SK-N-SH treated with all-trans-retinoic acid at 6 μM for 48 hours (cell line): ENCODE measurements at regions not wholly inside any gene's neighbourhood (a gene's known extent, or its start where the extent isn't known, plus 50 kb on each side); places are given as distances from the start of the nearest gene placed in this dataset.

Experiments used
- ATAC-seq: fragments of 200-7000 bp; cut with Tn5 transposase; 3 replicates; pipeline ENCODE4 v1.9.1; 2020; ENCODE audit warnings: mild to moderate bottlenecking, moderate library complexity
- ARNTL ChIP-seq: fragments of 450-650 bp; formaldehyde crosslinking; IDR thresholded peaks from 2 replicates; pipeline ENCODE4 v1.5.0; 2020; ENCODE audit warnings: low read depth, mild to moderate bottlenecking, moderate library complexity, borderline replicate concordance
- BACH2 ChIP-seq: fragments of 250-450 bp; sonication (Bioruptor Pico); IDR thresholded peaks from 2 replicates; pipeline ENCODE4 v1.9.0; 2021; ENCODE audit warnings: mild to moderate bottlenecking, borderline replicate concordance
- CSDC2 ChIP-seq: fragments of 250-450 bp; sonication (Bioruptor Pico); IDR thresholded peaks from 2 replicates; pipeline ENCODE4 v1.5.0; 2020; ENCODE audit warnings: mild to moderate bottlenecking, moderate library complexity
- ESRRG ChIP-seq: fragments of 250-450 bp; sonication (Bioruptor Pico); IDR thresholded peaks from 2 replicates; pipeline ENCODE4 v1.6.1; 2021; ENCODE audit warnings: mild to moderate bottlenecking
- ISL1 ChIP-seq: fragments of 250-450 bp; sonication (Bioruptor Pico); IDR thresholded peaks from 2 replicates; pipeline ENCODE4 v2.1.2; 2022; ENCODE audit warnings: mild to moderate bottlenecking, moderate library complexity
- OSR1 ChIP-seq: fragments of 250-450 bp; sonication (Bioruptor Pico); IDR thresholded peaks from 2 replicates; pipeline ENCODE4 v1.8.0; 2022; ENCODE audit warnings: moderate library complexity, mild to moderate bottlenecking, inconsistent platforms
- POU6F1 ChIP-seq: fragments of 250-450 bp; sonication (Bioruptor Pico); IDR thresholded peaks from 2 replicates; pipeline ENCODE4 v1.8.0; 2021; ENCODE audit warnings: low read depth, mild to moderate bottlenecking, moderate library complexity, borderline replicate concordance
- PPARA ChIP-seq: fragments of 250-450 bp; sonication (Bioruptor Pico); IDR thresholded peaks from 2 replicates; pipeline ENCODE4 v1.5.0; 2020; ENCODE audit warnings: mild to moderate bottlenecking, borderline replicate concordance
- TCF4 ChIP-seq: fragments of 250-450 bp; sonication (Bioruptor Pico); IDR thresholded peaks from 2 replicates; pipeline ENCODE4 v1.8.0; 2021; ENCODE audit warnings: mild to moderate bottlenecking, moderate library complexity, borderline replicate concordance
- ZC3H10 ChIP-seq: fragments of 250-450 bp; sonication (Bioruptor Pico); IDR thresholded peaks from 2 replicates; pipeline ENCODE4 v1.5.1; 2021; ENCODE audit warnings: mild to moderate bottlenecking, moderate library complexity
- ZFP3 ChIP-seq: fragments of 250-450 bp; sonication (Bioruptor Pico); IDR thresholded peaks from 2 replicates; pipeline ENCODE4 v1.5.0; 2020; ENCODE audit warnings: mild to moderate bottlenecking, moderate library complexity
- ZFP30 ChIP-seq: fragments of 450-650 bp; formaldehyde crosslinking; IDR thresholded peaks from 2 replicates; pipeline ENCODE4 v1.5.0; 2022; ENCODE audit warnings: mild to moderate bottlenecking, moderate library complexity
- ZNF565 ChIP-seq: fragments of 450-650 bp; formaldehyde crosslinking; conservative IDR thresholded peaks from 2 replicates; pipeline ENCODE4 v1.5.0; 2020; ENCODE audit warnings: low read depth, mild to moderate bottlenecking, moderate library complexity
- ZNF8 ChIP-seq: fragments of 450-650 bp; formaldehyde crosslinking; IDR thresholded peaks from 2 replicates; pipeline ENCODE4 v1.5.0; 2020; ENCODE audit warnings: mild to moderate bottlenecking, moderate library complexity
- TF ChIP-seq, protein P1 (sequence below): fragments of 250-450 bp; sonication (Bioruptor Pico); IDR thresholded peaks from 2 replicates; pipeline ENCODE4 v1.8.0; 2020; ENCODE audit warnings: mild to moderate bottlenecking, moderate library complexity, borderline replicate concordance
- TF ChIP-seq, protein P2 (sequence below): fragments of 250-450 bp; sonication (Bioruptor Pico); IDR thresholded peaks from 2 replicates; pipeline ENCODE4 v1.5.1; 2021; ENCODE audit warnings: mild to moderate bottlenecking, moderate library complexity
- TF ChIP-seq, protein P3 (sequence below): fragments of 250-450 bp; sonication (Bioruptor Pico); IDR thresholded peaks from 2 replicates; pipeline ENCODE4 v1.5.1; 2020; ENCODE audit warnings: low read depth, mild to moderate bottlenecking, moderate library complexity
- TF ChIP-seq, protein P4 (sequence below): fragments of 250-450 bp; sonication (Bioruptor Pico); IDR thresholded peaks from 2 replicates; pipeline ENCODE4 v1.5.0; 2020; ENCODE audit warnings: mild to moderate bottlenecking, moderate library complexity

- TF ChIP-seq, protein P1, sequence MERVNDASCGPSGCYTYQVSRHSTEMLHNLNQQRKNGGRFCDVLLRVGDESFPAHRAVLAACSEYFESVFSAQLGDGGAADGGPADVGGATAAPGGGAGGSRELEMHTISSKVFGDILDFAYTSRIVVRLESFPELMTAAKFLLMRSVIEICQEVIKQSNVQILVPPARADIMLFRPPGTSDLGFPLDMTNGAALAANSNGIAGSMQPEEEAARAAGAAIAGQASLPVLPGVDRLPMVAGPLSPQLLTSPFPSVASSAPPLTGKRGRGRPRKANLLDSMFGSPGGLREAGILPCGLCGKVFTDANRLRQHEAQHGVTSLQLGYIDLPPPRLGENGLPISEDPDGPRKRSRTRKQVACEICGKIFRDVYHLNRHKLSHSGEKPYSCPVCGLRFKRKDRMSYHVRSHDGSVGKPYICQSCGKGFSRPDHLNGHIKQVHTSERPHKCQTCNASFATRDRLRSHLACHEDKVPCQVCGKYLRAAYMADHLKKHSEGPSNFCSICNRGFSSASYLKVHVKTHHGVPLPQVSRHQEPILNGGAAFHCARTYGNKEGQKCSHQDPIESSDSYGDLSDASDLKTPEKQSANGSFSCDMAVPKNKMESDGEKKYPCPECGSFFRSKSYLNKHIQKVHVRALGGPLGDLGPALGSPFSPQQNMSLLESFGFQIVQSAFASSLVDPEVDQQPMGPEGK, result no peak
- no peak for TF ChIP-seq ZFP30 (CRISPR knock-in tag)
- no peak for TF ChIP-seq PPARA (CRISPR knock-in tag)
- no peak for TF ChIP-seq POU6F1 (CRISPR knock-in tag)
- TF ChIP-seq ZC3H10 (CRISPR knock-in tag), result no peak
These were observed 610.2 kb downstream of the TBL1XR1 start (continued) for GRCh38 chr3:176587089-176587488.

GRCh38 chr3:176584413-176585176, 612.7 kb downstream of the TBL1XR1 start:
- no peak for ATAC-seq
- TF ChIP-seq ZNF8 (CRISPR knock-in tag) (no peak), CSDC2 (CRISPR knock-in tag) (no peak), ISL1 (no peak)

DNA sequence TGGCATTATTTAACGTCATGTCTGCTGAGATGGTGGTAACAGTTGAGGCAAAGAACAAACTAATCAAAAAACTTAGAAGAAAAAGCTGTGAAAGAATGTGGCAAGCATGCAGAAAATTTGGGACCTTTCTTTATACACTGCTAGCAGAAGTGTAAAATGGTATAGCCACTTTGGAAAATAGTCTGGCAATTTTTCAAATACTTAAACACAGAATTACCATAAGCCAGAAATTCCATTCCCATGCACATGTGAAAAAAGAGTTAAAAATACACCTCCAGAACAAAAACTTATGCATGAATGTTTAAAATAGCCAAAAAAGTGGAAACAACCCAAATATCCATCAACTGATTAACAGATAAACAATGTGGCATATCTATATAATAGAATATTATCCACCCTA, 613.3 kb downstream of the TBL1XR1 start:
- no peak for ATAC-seq

GRCh38 chr3:176581589-176581988, 615.7 kb downstream of the TBL1XR1 start:
- no peak for ATAC-seq
- TF ChIP-seq ESRRG (CRISPR knock-in tag) (no peak), ZNF8 (CRISPR knock-in tag) (no peak), BACH2 (CRISPR knock-in tag) (no peak), CSDC2 (CRISPR knock-in tag) (no peak), OSR1 (no peak), ISL1 (no peak), PPARA (CRISPR knock-in tag) (no peak), ARNTL (CRISPR knock-in tag) (no peak)
- TF ChIP-seq, protein P2, sequence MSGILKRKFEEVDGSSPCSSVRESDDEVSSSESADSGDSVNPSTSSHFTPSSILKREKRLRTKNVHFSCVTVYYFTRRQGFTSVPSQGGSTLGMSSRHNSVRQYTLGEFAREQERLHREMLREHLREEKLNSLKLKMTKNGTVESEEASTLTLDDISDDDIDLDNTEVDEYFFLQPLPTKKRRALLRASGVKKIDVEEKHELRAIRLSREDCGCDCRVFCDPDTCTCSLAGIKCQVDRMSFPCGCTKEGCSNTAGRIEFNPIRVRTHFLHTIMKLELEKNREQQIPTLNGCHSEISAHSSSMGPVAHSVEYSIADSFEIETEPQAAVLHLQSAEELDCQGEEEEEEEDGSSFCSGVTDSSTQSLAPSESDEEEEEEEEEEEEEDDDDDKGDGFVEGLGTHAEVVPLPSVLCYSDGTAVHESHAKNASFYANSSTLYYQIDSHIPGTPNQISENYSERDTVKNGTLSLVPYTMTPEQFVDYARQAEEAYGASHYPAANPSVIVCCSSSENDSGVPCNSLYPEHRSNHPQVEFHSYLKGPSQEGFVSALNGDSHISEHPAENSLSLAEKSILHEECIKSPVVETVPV (CRISPR knock-in tag), result no peak
- TF ChIP-seq, protein P3, sequence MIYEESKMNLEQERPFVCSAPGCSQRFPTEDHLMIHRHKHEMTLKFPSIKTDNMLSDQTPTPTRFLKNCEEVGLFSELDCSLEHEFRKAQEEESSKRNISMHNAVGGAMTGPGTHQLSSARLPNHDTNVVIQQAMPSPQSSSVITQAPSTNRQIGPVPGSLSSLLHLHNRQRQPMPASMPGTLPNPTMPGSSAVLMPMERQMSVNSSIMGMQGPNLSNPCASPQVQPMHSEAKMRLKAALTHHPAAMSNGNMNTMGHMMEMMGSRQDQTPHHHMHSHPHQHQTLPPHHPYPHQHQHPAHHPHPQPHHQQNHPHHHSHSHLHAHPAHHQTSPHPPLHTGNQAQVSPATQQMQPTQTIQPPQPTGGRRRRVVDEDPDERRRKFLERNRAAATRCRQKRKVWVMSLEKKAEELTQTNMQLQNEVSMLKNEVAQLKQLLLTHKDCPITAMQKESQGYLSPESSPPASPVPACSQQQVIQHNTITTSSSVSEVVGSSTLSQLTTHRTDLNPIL (CRISPR knock-in tag), result no peak
- TF ChIP-seq, protein P4, sequence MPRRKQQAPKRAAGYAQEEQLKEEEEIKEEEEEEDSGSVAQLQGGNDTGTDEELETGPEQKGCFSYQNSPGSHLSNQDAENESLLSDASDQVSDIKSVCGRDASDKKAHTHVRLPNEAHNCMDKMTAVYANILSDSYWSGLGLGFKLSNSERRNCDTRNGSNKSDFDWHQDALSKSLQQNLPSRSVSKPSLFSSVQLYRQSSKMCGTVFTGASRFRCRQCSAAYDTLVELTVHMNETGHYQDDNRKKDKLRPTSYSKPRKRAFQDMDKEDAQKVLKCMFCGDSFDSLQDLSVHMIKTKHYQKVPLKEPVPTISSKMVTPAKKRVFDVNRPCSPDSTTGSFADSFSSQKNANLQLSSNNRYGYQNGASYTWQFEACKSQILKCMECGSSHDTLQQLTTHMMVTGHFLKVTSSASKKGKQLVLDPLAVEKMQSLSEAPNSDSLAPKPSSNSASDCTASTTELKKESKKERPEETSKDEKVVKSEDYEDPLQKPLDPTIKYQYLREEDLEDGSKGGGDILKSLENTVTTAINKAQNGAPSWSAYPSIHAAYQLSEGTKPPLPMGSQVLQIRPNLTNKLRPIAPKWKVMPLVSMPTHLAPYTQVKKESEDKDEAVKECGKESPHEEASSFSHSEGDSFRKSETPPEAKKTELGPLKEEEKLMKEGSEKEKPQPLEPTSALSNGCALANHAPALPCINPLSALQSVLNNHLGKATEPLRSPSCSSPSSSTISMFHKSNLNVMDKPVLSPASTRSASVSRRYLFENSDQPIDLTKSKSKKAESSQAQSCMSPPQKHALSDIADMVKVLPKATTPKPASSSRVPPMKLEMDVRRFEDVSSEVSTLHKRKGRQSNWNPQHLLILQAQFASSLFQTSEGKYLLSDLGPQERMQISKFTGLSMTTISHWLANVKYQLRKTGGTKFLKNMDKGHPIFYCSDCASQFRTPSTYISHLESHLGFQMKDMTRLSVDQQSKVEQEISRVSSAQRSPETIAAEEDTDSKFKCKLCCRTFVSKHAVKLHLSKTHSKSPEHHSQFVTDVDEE (CRISPR knock-in tag), result no peak
- TF ChIP-seq, protein P1, result no peak

More for the DNA sequence above, 613.3 kb downstream of the TBL1XR1 start:
- TF ChIP-seq, protein P2 (CRISPR knock-in tag), result no peak
- TF ChIP-seq ZFP3 (CRISPR knock-in tag) (no peak), ZFP30 (CRISPR knock-in tag) (no peak), ZC3H10 (CRISPR knock-in tag) (no peak), TCF4 (no peak), OSR1 (no peak), BACH2 (CRISPR knock-in tag) (no peak), ZNF565 (no peak)
- TF ChIP-seq, protein P1, result no peak
